HepG2 (cell line): ENCODE measurements at regions not wholly inside any gene's neighbourhood (a gene's known extent, or its start where the extent isn't known, plus 50 kb on each side); places are given as distances from the start of the nearest gene placed in this dataset.

Experiments
- CREM ChIP-seq, 2 experiments: sonication (generic) in 1 of 2; formaldehyde crosslinking in 1 of 2; IDR thresholded peaks; 2 replicates each; pipeline versions ENCODE4 v1.4.0 to v1.6.1; 2016 to 2020; ENCODE audit warnings: antibody characterized with exemption in 1 of 2, mild to moderate bottlenecking in 1 of 2, missing genetic modification reagents in 1 of 2
- DMAP1 ChIP-seq: IDR thresholded peaks from 2 replicates; pipeline ENCODE4 v1.6.1; 2016
- GATA4 ChIP-seq: sonication (generic); IDR thresholded peaks from 2 replicates; pipeline ENCODE4 v1.6.1; 2016; ENCODE audit warnings: antibody characterized with exemption, low read depth, borderline replicate concordance
- GATAD2A ChIP-seq: IDR thresholded peaks from 2 replicates; pipeline ENCODE4 v1.6.1; 2016
- GFI1 ChIP-seq: sonication (generic); formaldehyde crosslinking; IDR thresholded peaks from 2 replicates; pipeline ENCODE4 v1.5.0; 2020; ENCODE audit warnings: missing genetic modification reagents, mild to moderate bottlenecking, borderline replicate concordance
- HDAC2 ChIP-seq: sonication (generic); formaldehyde crosslinking; IDR thresholded peaks from 2 replicates; pipeline ENCODE4 v1.4.0; 2020; ENCODE audit warnings: missing genetic modification reagents
- HOXD1 ChIP-seq: sonication (generic); formaldehyde crosslinking; IDR thresholded peaks from 2 replicates; pipeline ENCODE4 v1.5.0; 2020; ENCODE audit warnings: missing genetic modification reagents
- LCORL ChIP-seq, 2 experiments: fragments of 450-650 bp in 1 of 2; sonication (generic) in 1 of 2; formaldehyde crosslinking in 1 of 2; IDR thresholded peaks; 2 replicates each; pipeline versions ENCODE4 v1.5.0 to v1.6.1; 2017 to 2020; ENCODE audit warnings: antibody characterized with exemption in 1 of 2, missing genetic modification reagents in 1 of 2
- MAZ ChIP-seq, 2 experiments: sonication (generic) in 1 of 2; formaldehyde crosslinking in 1 of 2; IDR thresholded peaks; 2 replicates each; pipeline versions ENCODE4 v1.5.0 to v1.6.1; 2012 to 2020; ENCODE audit warnings: low read depth in 2 of 2, mild to moderate bottlenecking in 2 of 2, borderline replicate concordance in 1 of 2, improper control_type of control experiment in 1 of 2, low read length in 1 of 2, missing genetic modification reagents in 1 of 2, moderate library complexity in 1 of 2
- MYC ChIP-seq: sonication (generic); formaldehyde crosslinking; IDR thresholded peaks from 2 replicates; pipeline ENCODE4 v1.9.0; 2021; ENCODE audit warnings: missing genetic modification reagents, borderline replicate concordance
- RARA ChIP-seq: IDR thresholded peaks from 2 replicates; pipeline ENCODE4 v1.6.1; 2016; ENCODE audit warnings: missing genetic modification reagents, missing compliant biosample characterization
- SAP130 ChIP-seq: IDR thresholded peaks from 2 replicates; pipeline ENCODE4 v1.6.1; 2016; ENCODE audit warnings: low read depth
- TARDBP ChIP-seq: sonication (generic); formaldehyde crosslinking; IDR thresholded peaks from 2 replicates; pipeline ENCODE4 v1.8.0; 2022; ENCODE audit warnings: mild to moderate bottlenecking, missing genetic modification reagents
- ZNF331 ChIP-seq: sonication (generic); formaldehyde crosslinking; IDR thresholded peaks from 2 replicates; pipeline ENCODE4 v1.4.0; 2020; ENCODE audit warnings: missing genetic modification reagents
- TF ChIP-seq, protein P1 (sequence below): sonication (generic); formaldehyde crosslinking; conservative IDR thresholded peaks from 2 replicates; pipeline ENCODE4 v1.4.0; 2020; ENCODE audit warnings: mild to moderate bottlenecking, missing genetic modification reagents, moderate library complexity
- TF ChIP-seq, protein P2 (sequence below): sonication (generic); formaldehyde crosslinking; IDR thresholded peaks from 2 replicates; pipeline ENCODE4 v1.5.1; 2020; ENCODE audit warnings: mild to moderate bottlenecking, missing genetic modification reagents, borderline replicate concordance
- TF ChIP-seq, protein P3 (sequence below): sonication (generic); formaldehyde crosslinking; IDR thresholded peaks from 2 replicates; pipeline ENCODE4 v1.8.1; 2022; ENCODE audit warnings: mild to moderate bottlenecking, missing genetic modification reagents
- TF ChIP-seq, protein P4 (sequence below): IDR thresholded peaks from 2 replicates; pipeline ENCODE4 v1.6.1; 2012; ENCODE audit warnings: low read depth, low read length, improper control_type of control experiment

DNA sequence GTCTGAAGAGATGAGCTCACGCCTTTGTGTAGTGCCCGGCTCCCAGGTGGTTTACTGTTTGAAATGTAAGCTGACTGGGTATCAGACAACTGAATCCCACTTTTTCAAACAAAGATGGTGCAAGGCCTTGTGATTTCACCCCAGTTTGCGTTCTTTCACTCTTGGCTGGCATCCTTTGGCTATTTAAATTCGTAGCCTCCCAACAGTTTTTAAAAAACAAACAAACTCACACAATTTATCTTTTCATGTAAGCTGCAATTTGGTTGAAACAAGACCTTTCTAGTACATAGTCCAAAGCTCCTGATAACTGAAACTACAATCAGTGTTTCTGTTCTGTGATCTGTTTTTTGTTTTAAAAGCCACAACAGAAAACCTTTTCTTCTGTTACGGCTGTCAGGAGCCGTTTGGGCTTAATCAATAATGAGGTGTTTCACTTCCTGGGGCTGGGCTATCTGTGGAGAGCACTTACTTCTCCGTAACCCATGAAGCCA, 65.1 kb upstream of the NPAS1 start (continued):
- TF ChIP-seq, protein P1, sequence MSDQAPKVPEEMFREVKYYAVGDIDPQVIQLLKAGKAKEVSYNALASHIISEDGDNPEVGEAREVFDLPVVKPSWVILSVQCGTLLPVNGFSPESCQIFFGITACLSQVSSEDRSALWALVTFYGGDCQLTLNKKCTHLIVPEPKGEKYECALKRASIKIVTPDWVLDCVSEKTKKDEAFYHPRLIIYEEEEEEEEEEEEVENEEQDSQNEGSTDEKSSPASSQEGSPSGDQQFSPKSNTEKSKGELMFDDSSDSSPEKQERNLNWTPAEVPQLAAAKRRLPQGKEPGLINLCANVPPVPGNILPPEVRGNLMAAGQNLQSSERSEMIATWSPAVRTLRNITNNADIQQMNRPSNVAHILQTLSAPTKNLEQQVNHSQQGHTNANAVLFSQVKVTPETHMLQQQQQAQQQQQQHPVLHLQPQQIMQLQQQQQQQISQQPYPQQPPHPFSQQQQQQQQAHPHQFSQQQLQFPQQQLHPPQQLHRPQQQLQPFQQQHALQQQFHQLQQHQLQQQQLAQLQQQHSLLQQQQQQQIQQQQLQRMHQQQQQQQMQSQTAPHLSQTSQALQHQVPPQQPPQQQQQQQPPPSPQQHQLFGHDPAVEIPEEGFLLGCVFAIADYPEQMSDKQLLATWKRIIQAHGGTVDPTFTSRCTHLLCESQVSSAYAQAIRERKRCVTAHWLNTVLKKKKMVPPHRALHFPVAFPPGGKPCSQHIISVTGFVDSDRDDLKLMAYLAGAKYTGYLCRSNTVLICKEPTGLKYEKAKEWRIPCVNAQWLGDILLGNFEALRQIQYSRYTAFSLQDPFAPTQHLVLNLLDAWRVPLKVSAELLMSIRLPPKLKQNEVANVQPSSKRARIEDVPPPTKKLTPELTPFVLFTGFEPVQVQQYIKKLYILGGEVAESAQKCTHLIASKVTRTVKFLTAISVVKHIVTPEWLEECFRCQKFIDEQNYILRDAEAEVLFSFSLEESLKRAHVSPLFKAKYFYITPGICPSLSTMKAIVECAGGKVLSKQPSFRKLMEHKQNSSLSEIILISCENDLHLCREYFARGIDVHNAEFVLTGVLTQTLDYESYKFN (CRISPR knock-in tag): peak; percentile 87
- TF ChIP-seq MAZ (IDR thresholded peaks at IDR 0.05; ENCODE audit: borderline replicate concordance, low read depth, low read length) (no peak), MAZ (CRISPR knock-in tag; IDR thresholded peaks at IDR 0.05; ENCODE audit: low read depth) (no peak), CREM (IDR thresholded peaks at IDR 0.05) (peak; percentile 67), CREM (CRISPR knock-in tag; IDR thresholded peaks at IDR 0.05) (no peak), ZNF331 (CRISPR knock-in tag) (0 out of 2 replicates have a peak, but pooled peaks have one; percentile 14), LCORL (IDR thresholded peaks at IDR 0.05) (peak; percentile 61; the same call in 1 of the 2 replicates), LCORL (CRISPR knock-in tag; IDR thresholded peaks at IDR 0.05) (no peak), SAP130 (CRISPR knock-in tag) (peak; percentile 81), GFI1 (CRISPR knock-in tag) (peak; percentile 79; the same call in 1 of the 2 replicates), GATA4 (peak; percentile 47; the same call in 1 of the 2 replicates), HOXD1 (no peak), GATAD2A (CRISPR knock-in tag) (peak; percentile 88), HDAC2 (peak; percentile 41; the same call in 1 of the 2 replicates), RARA (CRISPR knock-in tag) (peak; percentile 32; the same call in 1 of the 2 replicates), DMAP1 (CRISPR knock-in tag) (peak; percentile 15; the same call in 1 of the 2 replicates), TARDBP (CRISPR knock-in tag) (no peak; the same call in 1 of the 2 replicates), MYC (CRISPR knock-in tag) (0 out of 2 replicates have a peak, but pooled peaks have one; percentile 12)
- TF ChIP-seq, protein P2, sequence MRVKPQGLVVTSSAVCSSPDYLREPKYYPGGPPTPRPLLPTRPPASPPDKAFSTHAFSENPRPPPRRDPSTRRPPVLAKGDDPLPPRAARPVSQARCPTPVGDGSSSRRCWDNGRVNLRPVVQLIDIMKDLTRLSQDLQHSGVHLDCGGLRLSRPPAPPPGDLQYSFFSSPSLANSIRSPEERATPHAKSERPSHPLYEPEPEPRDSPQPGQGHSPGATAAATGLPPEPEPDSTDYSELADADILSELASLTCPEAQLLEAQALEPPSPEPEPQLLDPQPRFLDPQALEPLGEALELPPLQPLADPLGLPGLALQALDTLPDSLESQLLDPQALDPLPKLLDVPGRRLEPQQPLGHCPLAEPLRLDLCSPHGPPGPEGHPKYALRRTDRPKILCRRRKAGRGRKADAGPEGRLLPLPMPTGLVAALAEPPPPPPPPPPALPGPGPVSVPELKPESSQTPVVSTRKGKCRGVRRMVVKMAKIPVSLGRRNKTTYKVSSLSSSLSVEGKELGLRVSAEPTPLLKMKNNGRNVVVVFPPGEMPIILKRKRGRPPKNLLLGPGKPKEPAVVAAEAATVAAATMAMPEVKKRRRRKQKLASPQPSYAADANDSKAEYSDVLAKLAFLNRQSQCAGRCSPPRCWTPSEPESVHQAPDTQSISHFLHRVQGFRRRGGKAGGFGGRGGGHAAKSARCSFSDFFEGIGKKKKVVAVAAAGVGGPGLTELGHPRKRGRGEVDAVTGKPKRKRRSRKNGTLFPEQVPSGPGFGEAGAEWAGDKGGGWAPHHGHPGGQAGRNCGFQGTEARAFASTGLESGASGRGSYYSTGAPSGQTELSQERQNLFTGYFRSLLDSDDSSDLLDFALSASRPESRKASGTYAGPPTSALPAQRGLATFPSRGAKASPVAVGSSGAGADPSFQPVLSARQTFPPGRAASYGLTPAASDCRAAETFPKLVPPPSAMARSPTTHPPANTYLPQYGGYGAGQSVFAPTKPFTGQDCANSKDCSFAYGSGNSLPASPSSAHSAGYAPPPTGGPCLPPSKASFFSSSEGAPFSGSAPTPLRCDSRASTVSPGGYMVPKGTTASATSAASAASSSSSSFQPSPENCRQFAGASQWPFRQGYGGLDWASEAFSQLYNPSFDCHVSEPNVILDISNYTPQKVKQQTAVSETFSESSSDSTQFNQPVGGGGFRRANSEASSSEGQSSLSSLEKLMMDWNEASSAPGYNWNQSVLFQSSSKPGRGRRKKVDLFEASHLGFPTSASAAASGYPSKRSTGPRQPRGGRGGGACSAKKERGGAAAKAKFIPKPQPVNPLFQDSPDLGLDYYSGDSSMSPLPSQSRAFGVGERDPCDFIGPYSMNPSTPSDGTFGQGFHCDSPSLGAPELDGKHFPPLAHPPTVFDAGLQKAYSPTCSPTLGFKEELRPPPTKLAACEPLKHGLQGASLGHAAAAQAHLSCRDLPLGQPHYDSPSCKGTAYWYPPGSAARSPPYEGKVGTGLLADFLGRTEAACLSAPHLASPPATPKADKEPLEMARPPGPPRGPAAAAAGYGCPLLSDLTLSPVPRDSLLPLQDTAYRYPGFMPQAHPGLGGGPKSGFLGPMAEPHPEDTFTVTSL (CRISPR knock-in tag): peak; percentile 80; the same call in 1 of the 2 replicates
- TF ChIP-seq, protein P3, sequence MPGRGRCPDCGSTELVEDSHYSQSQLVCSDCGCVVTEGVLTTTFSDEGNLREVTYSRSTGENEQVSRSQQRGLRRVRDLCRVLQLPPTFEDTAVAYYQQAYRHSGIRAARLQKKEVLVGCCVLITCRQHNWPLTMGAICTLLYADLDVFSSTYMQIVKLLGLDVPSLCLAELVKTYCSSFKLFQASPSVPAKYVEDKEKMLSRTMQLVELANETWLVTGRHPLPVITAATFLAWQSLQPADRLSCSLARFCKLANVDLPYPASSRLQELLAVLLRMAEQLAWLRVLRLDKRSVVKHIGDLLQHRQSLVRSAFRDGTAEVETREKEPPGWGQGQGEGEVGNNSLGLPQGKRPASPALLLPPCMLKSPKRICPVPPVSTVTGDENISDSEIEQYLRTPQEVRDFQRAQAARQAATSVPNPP (CRISPR knock-in tag): no peak
- TF ChIP-seq, protein P4, sequence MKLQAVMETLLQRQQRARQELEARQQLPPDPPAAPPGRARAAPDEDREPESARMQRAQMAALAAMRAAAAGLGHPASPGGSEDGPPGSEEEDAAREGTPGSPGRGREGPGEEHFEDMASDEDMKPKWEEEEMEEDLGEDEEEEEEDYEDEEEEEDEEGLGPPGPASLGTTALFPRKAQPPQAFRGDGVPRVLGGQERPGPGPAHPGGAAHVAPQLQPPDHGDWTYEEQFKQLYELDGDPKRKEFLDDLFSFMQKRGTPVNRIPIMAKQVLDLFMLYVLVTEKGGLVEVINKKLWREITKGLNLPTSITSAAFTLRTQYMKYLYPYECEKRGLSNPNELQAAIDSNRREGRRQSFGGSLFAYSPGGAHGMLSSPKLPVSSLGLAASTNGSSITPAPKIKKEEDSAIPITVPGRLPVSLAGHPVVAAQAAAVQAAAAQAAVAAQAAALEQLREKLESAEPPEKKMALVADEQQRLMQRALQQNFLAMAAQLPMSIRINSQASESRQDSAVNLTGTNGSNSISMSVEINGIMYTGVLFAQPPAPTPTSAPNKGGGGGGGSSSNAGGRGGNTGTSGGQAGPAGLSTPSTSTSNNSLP: peak; percentile 58
